ENCODE measurements at regions not wholly inside any gene's neighbourhood (a gene's known extent, or its start where the extent isn't known, plus 50 kb on each side); places are given as distances from the start of the nearest gene placed in this dataset.

- H3K9me3 Mint-ChIP-seq = no peaks in the 10 kb centered on the region
- H3K27ac Mint-ChIP-seq = no peak overlapping the region
- no peaks in the 10 kb centered on the region for H3K4me1 Mint-ChIP-seq
- H3K4me3 Mint-ChIP-seq = no peak overlapping the region
- no peaks in the 10 kb centered on the region for H3K36me3 Mint-ChIP-seq
- H3K27me3 Mint-ChIP-seq = no peaks in the 10 kb centered on the region
Observed at GRCh38 chr1:194723067-194723466, 1536.7 kb upstream of the B3GALT2 start.

- H3K4me3 Mint-ChIP-seq = no peak overlapping the region
Observed at GRCh38 chr1:194717941-194718340, 1531.5 kb upstream of the B3GALT2 start.

GRCh38 chr1:194717334-194717733, 1530.9 kb upstream of the B3GALT2 start:
- Mint-ChIP-seq H3K4me3 (no peak overlapping the region), H3K27me3 (no peaks in the 10 kb centered on the region), H3K27ac (peak overlapping the region in 1 of 3 donors; percentile 60), H3K4me1 (no peaks in the 10 kb centered on the region), H3K9me3 (no peaks in the 10 kb centered on the region), H3K36me3 (no peaks in the 10 kb centered on the region)

More at GRCh38 chr1:194717941-194718340, 1531.5 kb upstream of the B3GALT2 start:
- H3K9me3 Mint-ChIP-seq = no peaks in the 10 kb centered on the region
- H3K36me3 Mint-ChIP-seq = no peaks in the 10 kb centered on the region
- H3K4me1 Mint-ChIP-seq = no peaks in the 10 kb centered on the region
- H3K27me3 Mint-ChIP-seq = no peaks in the 10 kb centered on the region
- no peak overlapping the region for H3K27ac Mint-ChIP-seq

GRCh38 chr1:194710671-194711070, 1524.3 kb upstream of the B3GALT2 start:
- H3K4me1 Mint-ChIP-seq = no peaks in the 10 kb centered on the region
- peaks cover 2% of the 10 kb centered on the region for H3K36me3 Mint-ChIP-seq
- H3K27me3 Mint-ChIP-seq = no peaks in the 10 kb centered on the region
- H3K9me3 Mint-ChIP-seq = no peaks in the 10 kb centered on the region
- H3K4me3 Mint-ChIP-seq = no peak overlapping the region
- H3K27ac Mint-ChIP-seq = no peak overlapping the region

GRCh38 chr1:194709439-194709838, 1523.0 kb upstream of the B3GALT2 start:
- Mint-ChIP-seq H3K4me3 (no peak overlapping the region), H3K36me3 (peaks cover 2% of the 10 kb centered on the region), H3K4me1 (no peaks in the 10 kb centered on the region), H3K27me3 (no peaks in the 10 kb centered on the region), H3K9me3 (no peaks in the 10 kb centered on the region), H3K27ac (no peak overlapping the region)

GRCh38 chr1:194707074-194707473, 1520.7 kb upstream of the B3GALT2 start:
- no peak overlapping the region for H3K4me3 Mint-ChIP-seq
- no peaks in the 10 kb centered on the region for H3K4me1 Mint-ChIP-seq
- H3K27me3 Mint-ChIP-seq = no peaks in the 10 kb centered on the region
- H3K9me3 Mint-ChIP-seq = no peaks in the 10 kb centered on the region
- H3K36me3 Mint-ChIP-seq = peaks cover 2% of the 10 kb centered on the region
- H3K27ac Mint-ChIP-seq = no peak overlapping the region

GRCh38 chr1:194705123-194705854, 1518.9 kb upstream of the B3GALT2 start:
- no peaks in the 10 kb centered on the region for H3K4me1 Mint-ChIP-seq
- no peak overlapping the region for H3K27ac Mint-ChIP-seq

GRCh38 chr1:194698908-194699318, 1512.5 kb upstream of the B3GALT2 start:
- Mint-ChIP-seq H3K4me1 (no peaks in the 10 kb centered on the region), H3K27me3 (no peaks in the 10 kb centered on the region), H3K36me3 (no peaks in the 10 kb centered on the region), H3K27ac (no peak overlapping the region), H3K4me3 (no peak overlapping the region), H3K9me3 (no peaks in the 10 kb centered on the region)

More at GRCh38 chr1:194705123-194705854, 1518.9 kb upstream of the B3GALT2 start:
- Mint-ChIP-seq H3K36me3 (no peaks in the 10 kb centered on the region), H3K9me3 (no peaks in the 10 kb centered on the region), H3K4me3 (no peak overlapping the region), H3K27me3 (no peaks in the 10 kb centered on the region)

GRCh38 chr1:194693244-194693643, 1506.8 kb upstream of the B3GALT2 start:
- Mint-ChIP-seq H3K36me3 (no peaks in the 10 kb centered on the region), H3K27ac (no peak overlapping the region), H3K27me3 (no peaks in the 10 kb centered on the region), H3K9me3 (no peaks in the 10 kb centered on the region), H3K4me3 (no peak overlapping the region), H3K4me1 (no peaks in the 10 kb centered on the region)

GRCh38 chr1:194684636-194685035, 1498.2 kb upstream of the B3GALT2 start:
- no peak overlapping the region for H3K4me3 Mint-ChIP-seq
- H3K9me3 Mint-ChIP-seq = peaks cover 4 to 5% (median 4%) of the 10 kb centered on the region in 3 donors
- H3K27me3 Mint-ChIP-seq = peaks cover 1% of the 10 kb centered on the region
- no peaks in the 10 kb centered on the region for H3K36me3 Mint-ChIP-seq
- H3K4me1 Mint-ChIP-seq = no peaks in the 10 kb centered on the region
- H3K27ac Mint-ChIP-seq = no peak overlapping the region

GRCh38 chr1:194658090-194658439, 1471.7 kb upstream of the B3GALT2 start:
- Mint-ChIP-seq H3K36me3 (no peaks in the 10 kb centered on the region), H3K27ac (no peak overlapping the region), H3K4me3 (no peak overlapping the region), H3K4me1 (no peaks in the 10 kb centered on the region), H3K9me3 (peaks cover 0 to 4% (median 3%) of the 10 kb centered on the region in 3 donors), H3K27me3 (no peaks in the 10 kb centered on the region)

- Mint-ChIP-seq H3K4me1 (no peaks in the 10 kb centered on the region), H3K4me3 (no peak overlapping the region), H3K9me3 (peaks cover 0 to 3% (median 0%) of the 10 kb centered on the region in 3 donors), H3K27me3 (no peaks in the 10 kb centered on the region), H3K36me3 (no peaks in the 10 kb centered on the region), H3K27ac (no peak overlapping the region)
Observed at GRCh38 chr1:194654956-194655355, 1468.5 kb upstream of the B3GALT2 start.

GRCh38 chr1:194653385-194653784, 1467.0 kb upstream of the B3GALT2 start:
- H3K4me3 Mint-ChIP-seq = no peak overlapping the region
- H3K27ac Mint-ChIP-seq = no peak overlapping the region
- no peaks in the 10 kb centered on the region for H3K27me3 Mint-ChIP-seq
- no peaks in the 10 kb centered on the region for H3K36me3 Mint-ChIP-seq
- H3K9me3 Mint-ChIP-seq = no peaks in the 10 kb centered on the region
- no peaks in the 10 kb centered on the region for H3K4me1 Mint-ChIP-seq

GRCh38 chr1:194647118-194647517, 1460.7 kb upstream of the B3GALT2 start:
- no peaks in the 10 kb centered on the region for H3K36me3 Mint-ChIP-seq
- peaks cover 0 to 2% (median 0%) of the 10 kb centered on the region in 3 donors for H3K9me3 Mint-ChIP-seq
- H3K4me3 Mint-ChIP-seq = no peak overlapping the region

GRCh38 chr1:194644528-194644927, 1458.1 kb upstream of the B3GALT2 start:
- Mint-ChIP-seq H3K4me3 (no peak overlapping the region), H3K27ac (no peak overlapping the region), H3K27me3 (no peaks in the 10 kb centered on the region), H3K9me3 (peaks cover 5 to 12% (median 7%) of the 10 kb centered on the region in 3 donors), H3K36me3 (no peaks in the 10 kb centered on the region), H3K4me1 (no peaks in the 10 kb centered on the region)

More at GRCh38 chr1:194647118-194647517, 1460.7 kb upstream of the B3GALT2 start:
- no peak overlapping the region for H3K27ac Mint-ChIP-seq
- no peaks in the 10 kb centered on the region for H3K27me3 Mint-ChIP-seq
- no peaks in the 10 kb centered on the region for H3K4me1 Mint-ChIP-seq

GRCh38 chr1:194640322-194640721, 1453.9 kb upstream of the B3GALT2 start:
- H3K4me3 Mint-ChIP-seq = no peak overlapping the region
- H3K4me1 Mint-ChIP-seq = no peaks in the 10 kb centered on the region
- peaks cover 5 to 17% (median 7%) of the 10 kb centered on the region in 3 donors for H3K9me3 Mint-ChIP-seq
- no peaks in the 10 kb centered on the region for H3K36me3 Mint-ChIP-seq
- no peaks in the 10 kb centered on the region for H3K27me3 Mint-ChIP-seq
- no peak overlapping the region for H3K27ac Mint-ChIP-seq
